ENCODE measurements at regions not wholly inside any gene's neighbourhood (a gene's known extent, or its start where the extent isn't known, plus 50 kb on each side); places are given as distances from the start of the nearest gene placed in this dataset.
A peak's percentile ranks its signal among the peaks of the same experiment; 100 is the strongest.

- TF ChIP-seq ZSCAN20 (CRISPR knock-in tag; IDR thresholded peaks at IDR 0.05; ENCODE audit: borderline replicate concordance) = peak; percentile 72; the same call in 1 of the 2 replicates
- peak; percentile 44; the same call in 1 of the 2 replicates for TF ChIP-seq ZBTB25 (CRISPR knock-in tag; IDR thresholded peaks at IDR 0.05)
- TF ChIP-seq GATAD1 (CRISPR knock-in tag; IDR thresholded peaks at IDR 0.05) = no peak
- peak; percentile 74; the same call in 1 of the 2 replicates for TF ChIP-seq SOX5 (CRISPR knock-in tag; IDR thresholded peaks at IDR 0.05; ENCODE audit: borderline replicate concordance)
- peak; percentile 69 for TF ChIP-seq PAXIP1 (CRISPR knock-in tag; conservative IDR thresholded peaks at IDR 0.05)
- 0 out of 2 replicates have a peak, but pooled peaks have one; percentile 44 for TF ChIP-seq RXRA (CRISPR knock-in tag; IDR thresholded peaks at IDR 0.05)
- TF ChIP-seq SOX13 (IDR thresholded peaks at IDR 0.05) = peak; percentile 32; the same call in 1 of the 2 replicates
- TF ChIP-seq SOX13 (CRISPR knock-in tag; conservative IDR thresholded peaks at IDR 0.05 in 1 of 2, IDR thresholded peaks at IDR 0.05 in 1 of 2) = peak in 1 of 2 experiments; percentile 90; a peak in 2 of 4 replicates
- TF ChIP-seq EP300 (IDR thresholded peaks at IDR 0.05; ENCODE audit: low read depth in 2 of 2, low read length in 2 of 2) = peak in 1 of 2 experiments; percentile 75; a peak in 2 of 4 replicates
- peak; percentile 35; the same call in 1 of the 2 replicates for TF ChIP-seq EP300 (CRISPR knock-in tag; IDR thresholded peaks at IDR 0.05; ENCODE audit: borderline replicate concordance)
- 0 out of 2 replicates have a peak, but pooled peaks have one; percentile 50 for TF ChIP-seq ZBTB34 (CRISPR knock-in tag; IDR thresholded peaks at IDR 0.05)
- TF ChIP-seq ZNF772 (CRISPR knock-in tag; IDR thresholded peaks at IDR 0.05) = 0 out of 2 replicates have a peak, but pooled peaks have one; percentile 35
- TF ChIP-seq POLR2A (IDR thresholded peaks at IDR 0.05; ENCODE audit: insufficient read depth in 1 of 2, low read depth in 2 of 2, low read length in 2 of 2) = no peak
- no peak for TF ChIP-seq ZBTB42 (CRISPR knock-in tag; IDR thresholded peaks at IDR 0.05)
- peak; percentile 61; the same call in 1 of the 2 replicates for TF ChIP-seq TFAP4 (IDR thresholded peaks at IDR 0.05; ENCODE audit: borderline replicate concordance, low read depth)
- TF ChIP-seq NFYC (CRISPR knock-in tag; IDR thresholded peaks at IDR 0.05) = no peak
- TF ChIP-seq ZNF710 (CRISPR knock-in tag; IDR thresholded peaks at IDR 0.05; ENCODE audit: borderline replicate concordance) = peak; percentile 64; the same call in 1 of the 2 replicates
- TF ChIP-seq CREB3 (CRISPR knock-in tag; IDR thresholded peaks at IDR 0.05) = no peak
- TF ChIP-seq ELF3 (CRISPR knock-in tag; IDR thresholded peaks at IDR 0.05) = 0 out of 2 replicates have a peak, but pooled peaks have one; percentile 9
These were observed 248.1 kb upstream of the RAB4A start (continued) for GRCh38 chr1:229022595-229023333.

Measured in HepG2 (cell line).